ENCODE measurements at regions not wholly inside any gene's neighbourhood (a gene's known extent, or its start where the extent isn't known, plus 50 kb on each side); places are given as distances from the start of the nearest gene placed in this dataset.

GRCh38 chr20:48480216-48480772, 347.5 kb downstream of the PREX1 start:
- TF ChIP-seq CTCF (conservative IDR thresholded peaks at IDR 0.05; ENCODE audit: low read length): no peak
- TF ChIP-seq EZH2phosphoT487 (IDR thresholded peaks at IDR 0.05; ENCODE audit: borderline replicate concordance): no peak
